GM23338 (cell line): ENCODE measurements at regions not wholly inside any gene's neighbourhood (a gene's known extent, or its start where the extent isn't known, plus 50 kb on each side); places are given as distances from the start of the nearest gene placed in this dataset.

Experiments
- ATAC-seq: fragments of 200-7000 bp; cut with Tn5 transposase; 3 replicates; pipeline ENCODE4 v1.9.1; 2020
- DNase-seq: peaks from one replicate; pipeline ENCODE4 v3.0.0-alpha.2; 2015; ENCODE audit warnings: low spot score
- H2AFZ ChIP-seq: fragments of 200-600 bp; sonication (generic); 2 replicates; pipeline ENCODE4 v1.8.0; 2016; ENCODE audit warnings: antibody characterized with exemption, mild to moderate bottlenecking, moderate library complexity
- H3F3A ChIP-seq: fragments of 200-600 bp; sonication (generic); replicated peaks from 2 replicates; pipeline ENCODE4 v1.8.0; 2017; ENCODE audit warnings: antibody characterized with exemption, mixed run types, low read depth
- H3K27ac ChIP-seq: fragments of 200-600 bp; sonication (generic); 2 replicates; pipeline ENCODE4 v1.6.1; 2016; ENCODE audit warnings: low read depth
- H3K27me3 ChIP-seq: fragments of 200-600 bp; sonication (generic); 2 replicates; pipeline ENCODE4 v1.8.0; 2016; ENCODE audit warnings: mild to moderate bottlenecking, mixed run types, moderate library complexity; ENCODE audit not compliant: insufficient read depth
- H3K36me3 ChIP-seq: fragments of 200-600 bp; sonication (generic); 2 replicates; pipeline ENCODE4 v1.8.0; 2016; ENCODE audit warnings: mild to moderate bottlenecking; ENCODE audit not compliant: insufficient read depth
- H3K4me1 ChIP-seq: fragments of 200-600 bp; sonication (generic); 2 replicates; pipeline ENCODE4 v1.8.0; 2016; ENCODE audit warnings: mild to moderate bottlenecking, moderate library complexity; ENCODE audit not compliant: insufficient read depth
- H3K4me2 ChIP-seq: fragments of 200-600 bp; sonication (generic); 2 replicates; pipeline ENCODE4 v1.7.1; 2017; ENCODE audit warnings: mixed run types
- H3K4me3 ChIP-seq: fragments of 200-600 bp; sonication (generic); 2 replicates; pipeline ENCODE4 v1.6.1; 2016; ENCODE audit warnings: mixed run types
- H3K79me2 ChIP-seq: fragments of 200-600 bp; sonication (generic); replicated peaks from 2 replicates; pipeline ENCODE4 v1.8.0; 2017; ENCODE audit warnings: mild to moderate bottlenecking; ENCODE audit not compliant: insufficient read depth
- H3K9me2 ChIP-seq: fragments of 200-600 bp; sonication (generic); 2 replicates; pipeline ENCODE4 v1.8.0; 2017; ENCODE audit not compliant: insufficient read depth
- H4K20me1 ChIP-seq: fragments of 200-600 bp; sonication (generic); replicated peaks from 2 replicates; pipeline ENCODE4 v1.8.0; 2017; ENCODE audit warnings: mild to moderate bottlenecking; ENCODE audit not compliant: insufficient read depth
- H3K27ac Mint-ChIP-seq: 2 replicates; pipeline ENCODE4 v1.8.0; 2020; ENCODE audit warnings: inconsistent platforms, mild to moderate bottlenecking, moderate library complexity, mixed read lengths
- H3K27me3 Mint-ChIP-seq: 3 replicates; pipeline ENCODE4 v1.8.0; 2022; ENCODE audit warnings: low read depth, mild to moderate bottlenecking, moderate library complexity, mixed read lengths, inconsistent platforms; ENCODE audit not compliant: insufficient read depth, poor library complexity
- H3K36me3 Mint-ChIP-seq: 3 replicates; pipeline ENCODE4 v1.8.0; 2021; ENCODE audit warnings: low read depth, mild to moderate bottlenecking, inconsistent platforms, moderate library complexity, mixed read lengths
- H3K4me1 Mint-ChIP-seq: 3 replicates; pipeline ENCODE4 v1.8.0; 2020; ENCODE audit warnings: mild to moderate bottlenecking, inconsistent platforms, mixed read lengths
- H3K4me3 Mint-ChIP-seq: 3 replicates; pipeline ENCODE4 v1.8.0; 2021; ENCODE audit warnings: moderate library complexity, mild to moderate bottlenecking, inconsistent platforms, mixed read lengths
- H3K9me3 Mint-ChIP-seq: 3 replicates; pipeline ENCODE4 v1.8.0; 2020; ENCODE audit warnings: moderate library complexity, mild to moderate bottlenecking, inconsistent platforms, mixed read lengths
- CTCF ChIP-seq, 2 experiments: fragments of 200-600 bp in 1 of 2; sonication (generic) in 1 of 2; conservative IDR thresholded peaks; 2 replicates each; pipeline versions ENCODE4 v1.5.1 to v1.6.1; 2016 to 2017; ENCODE audit warnings: antibody characterized with exemption in 2 of 2, low read depth in 2 of 2, mild to moderate bottlenecking in 2 of 2, moderate library complexity in 1 of 2
- ETS1 ChIP-seq: IDR thresholded peaks from 2 replicates; pipeline ENCODE4 v1.6.1; 2016; ENCODE audit warnings: antibody characterized with exemption
- EZH2phosphoT487 ChIP-seq: fragments of 200-600 bp; sonication (generic); IDR thresholded peaks from one replicate; pipeline ENCODE4 v1.8.1; 2018; ENCODE audit warnings: antibody characterized with exemption; ENCODE audit not compliant: unreplicated experiment
- JUNB ChIP-seq: IDR thresholded peaks from one replicate; pipeline ENCODE4 v1.6.1; 2016; ENCODE audit warnings: antibody characterized with exemption; ENCODE audit not compliant: unreplicated experiment
- NANOG ChIP-seq: IDR thresholded peaks from 2 replicates; pipeline ENCODE4 v1.6.1; 2016; ENCODE audit warnings: antibody characterized with exemption, borderline replicate concordance
- POLR2AphosphoS5 ChIP-seq: IDR thresholded peaks from 2 replicates; pipeline ENCODE4 v1.6.1; 2016; ENCODE audit warnings: antibody characterized with exemption, low read depth
- REST ChIP-seq: IDR thresholded peaks from one replicate; pipeline ENCODE4 v1.6.1; 2018; ENCODE audit warnings: antibody characterized with exemption; ENCODE audit not compliant: unreplicated experiment
- STAT1 ChIP-seq: IDR thresholded peaks from one replicate; pipeline ENCODE4 v1.6.1; 2016; ENCODE audit warnings: antibody characterized with exemption; ENCODE audit not compliant: unreplicated experiment
- ZNF114 ChIP-seq: fragments of 250-450 bp; sonication (Bioruptor Pico); IDR thresholded peaks from 2 replicates; pipeline ENCODE4 v1.5.0; 2020; ENCODE audit warnings: mild to moderate bottlenecking, moderate library complexity
- ZNF331 ChIP-seq: fragments of 250-450 bp; sonication (Bioruptor Pico); IDR thresholded peaks from 2 replicates; pipeline ENCODE4 v1.5.0; 2020; ENCODE audit warnings: low read depth, mild to moderate bottlenecking, moderate library complexity

- Histone ChIP-seq H4K20me1 (no peaks in the 10 kb centered on the region), H3K27ac (no peak overlapping the region), H3K4me3 (no peak overlapping the region), H3K9me2 (peaks cover 2% of the 10 kb centered on the region; the same call in 1 of the 2 replicates), H3K4me2 (no peak overlapping the region), H3K27me3 (no peaks in the 10 kb centered on the region), H3K79me2 (no peaks in the 10 kb centered on the region), H3F3A (no peaks in the 10 kb centered on the region), H2AFZ (no peak overlapping the region), H3K36me3 (no peaks in the 10 kb centered on the region), H3K4me1 (no peaks in the 10 kb centered on the region)
- Mint-ChIP-seq H3K4me3 (no peak overlapping the region), H3K27me3 (peaks cover 3% of the 10 kb centered on the region), H3K27ac (no peak overlapping the region), H3K9me3 (no peaks in the 10 kb centered on the region), H3K36me3 (no peaks in the 10 kb centered on the region), H3K4me1 (no peaks in the 10 kb centered on the region)
- no peak for ATAC-seq
- no peak for TF ChIP-seq REST
- TF ChIP-seq STAT1 = no peak
- no peak for TF ChIP-seq NANOG
- TF ChIP-seq ETS1 = no peak
- no peak for TF ChIP-seq POLR2AphosphoS5
- TF ChIP-seq ZNF114 = no peak
- DNase-seq = no peak
Observed at GRCh38 chr13:68199271-68199670, 969.1 kb upstream of the PCDH9 start.

GRCh38 chr13:68190818-68191217 lies 960.7 kb upstream of the PCDH9 start:
- H3K4me2 ChIP-seq = no peak overlapping the region
- DNase-seq = no peak
- Mint-ChIP-seq H3K4me3 (no peak overlapping the region), H3K4me1 (peaks cover 1% of the 10 kb centered on the region; the same call in 2 of the 3 replicates), H3K36me3 (no peaks in the 10 kb centered on the region), H3K27me3 (peaks cover 2% of the 10 kb centered on the region), H3K27ac (no peak overlapping the region), H3K9me3 (no peaks in the 10 kb centered on the region)
- no peak for ATAC-seq
- H3K36me3 ChIP-seq = no peaks in the 10 kb centered on the region
- peak overlapping the region; percentile 28; the same call in 1 of the 2 replicates for H2AFZ ChIP-seq
- no peak overlapping the region for H3K4me3 ChIP-seq
- no peaks in the 10 kb centered on the region for H3F3A ChIP-seq
- no peaks in the 10 kb centered on the region for H3K27me3 ChIP-seq
- no peaks in the 10 kb centered on the region for H4K20me1 ChIP-seq
- no peak overlapping the region for H3K27ac ChIP-seq
- no peaks in the 10 kb centered on the region; the same call in 1 of the 2 replicates for H3K9me2 ChIP-seq
- no peaks in the 10 kb centered on the region for H3K79me2 ChIP-seq
- no peaks in the 10 kb centered on the region for H3K4me1 ChIP-seq
- no peak for TF ChIP-seq ZNF114
- TF ChIP-seq ZNF331 = no peak
- no peak for TF ChIP-seq POLR2AphosphoS5
- no peak for TF ChIP-seq EZH2phosphoT487
- TF ChIP-seq JUNB = no peak
- no peak for TF ChIP-seq ETS1
- no peak for TF ChIP-seq CTCF (conservative IDR thresholded peaks at IDR 0.05; ENCODE audit: low read depth in 2 of 2)
- no peak for TF ChIP-seq NANOG
- TF ChIP-seq STAT1 = no peak
